ENCODE measurements at regions not wholly inside any gene's neighbourhood (a gene's known extent, or its start where the extent isn't known, plus 50 kb on each side); places are given as distances from the start of the nearest gene placed in this dataset.

GRCh38 chr2:224110811-224111210, 71.7 kb upstream of the SERPINE2 start:
- no peaks in the 10 kb centered on the region for H3K79me2 ChIP-seq (ENCODE audit: control insufficient read depth, insufficient read depth, low read length)
- H3K4me1 ChIP-seq (ENCODE audit: control insufficient read depth, extremely low read depth, insufficient read depth, low read length): peaks cover 7% of the 10 kb centered on the region
- H3K9me3 ChIP-seq (ENCODE audit: control insufficient read depth, insufficient read depth, low read depth, low read length): no peaks in the 10 kb centered on the region
- H3K4me3 ChIP-seq (replicated peaks in 1 of 4; ENCODE audit: control extremely low read depth in 1 of 4, insufficient read depth in 1 of 4, low read depth in 3 of 4, low read length in 4 of 4): no peak overlapping the region
- H4K20me1 ChIP-seq (ENCODE audit: control insufficient read depth, extremely low read depth, insufficient read depth, low read length): no peaks in the 10 kb centered on the region
- no peak overlapping the region for H3K4me2 ChIP-seq (ENCODE audit: extremely low read depth, insufficient read depth, low read length)
- no peak overlapping the region for H2AFZ ChIP-seq (ENCODE audit: low read length)
- DNase-seq (ENCODE audit: low read depth in 2 of 2): no peak
- H3K27ac ChIP-seq (ENCODE audit: insufficient read depth, low read length): peak overlapping the region; percentile 9
- TF ChIP-seq CTCF (conservative IDR thresholded peaks at IDR 0.05 in 1 of 2, IDR thresholded peaks at IDR 0.05 in 1 of 2; ENCODE audit: low read depth in 1 of 2, low read length in 2 of 2) (no peak), EZH2 (IDR thresholded peaks at IDR 0.05; ENCODE audit: low read length, missing control alignments) (no peak)
- H3K36me3 ChIP-seq (ENCODE audit: control insufficient read depth, insufficient read depth, low read length): no peaks in the 10 kb centered on the region
- H3K9ac ChIP-seq (ENCODE audit: insufficient read depth, low read length): no peak overlapping the region
- no peaks in the 10 kb centered on the region for H3K27me3 ChIP-seq (ENCODE audit: control insufficient read depth, insufficient read depth, low read length)

- Histone ChIP-seq H3K4me3 (replicated peaks in 1 of 4; ENCODE audit: control extremely low read depth in 1 of 4, insufficient read depth in 1 of 4, low read depth in 3 of 4, low read length in 4 of 4) (no peak overlapping the region), H3K36me3 (ENCODE audit: control insufficient read depth, insufficient read depth, low read length) (no peaks in the 10 kb centered on the region), H3K9me3 (ENCODE audit: control insufficient read depth, insufficient read depth, low read depth, low read length) (no peaks in the 10 kb centered on the region), H2AFZ (ENCODE audit: low read length) (no peak overlapping the region), H3K4me1 (ENCODE audit: control insufficient read depth, extremely low read depth, insufficient read depth, low read length) (peaks cover 7% of the 10 kb centered on the region), H4K20me1 (ENCODE audit: control insufficient read depth, extremely low read depth, insufficient read depth, low read length) (no peaks in the 10 kb centered on the region), H3K9ac (ENCODE audit: insufficient read depth, low read length) (no peak overlapping the region), H3K27me3 (ENCODE audit: control insufficient read depth, insufficient read depth, low read length) (no peaks in the 10 kb centered on the region), H3K4me2 (ENCODE audit: extremely low read depth, insufficient read depth, low read length) (no peak overlapping the region), H3K27ac (ENCODE audit: insufficient read depth, low read length) (no peak overlapping the region), H3K79me2 (ENCODE audit: control insufficient read depth, insufficient read depth, low read length) (no peaks in the 10 kb centered on the region)
- TF ChIP-seq EZH2 (IDR thresholded peaks at IDR 0.05; ENCODE audit: low read length, missing control alignments): no peak
- TF ChIP-seq CTCF (conservative IDR thresholded peaks at IDR 0.05 in 1 of 2, IDR thresholded peaks at IDR 0.05 in 1 of 2; ENCODE audit: low read depth in 1 of 2, low read length in 2 of 2): no peak
- DNase-seq (ENCODE audit: low read depth in 2 of 2): no peak
Observed at GRCh38 chr2:224109751-224110150, 70.7 kb upstream of the SERPINE2 start.

DNA sequence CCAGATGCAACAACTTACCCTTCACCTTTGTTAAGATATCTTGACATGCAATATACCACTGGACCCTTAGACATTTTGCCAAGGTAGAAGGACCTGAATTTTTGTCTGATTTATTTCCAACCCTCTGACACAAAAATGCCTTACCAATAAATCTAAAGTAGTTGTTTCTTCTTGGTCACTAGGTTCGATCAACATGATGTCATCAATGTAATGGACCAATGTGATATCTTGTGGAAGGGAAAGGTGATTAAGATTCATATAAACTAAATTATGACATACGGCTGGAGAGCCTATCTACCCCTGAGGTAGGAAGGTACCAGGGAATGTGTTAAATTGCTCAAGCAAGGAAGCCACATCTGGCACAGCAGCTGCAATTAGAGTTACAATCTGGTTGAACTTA, 67.7 kb upstream of the SERPINE2 start:
- no peak for DNase-seq (ENCODE audit: low read depth in 2 of 2)
- Histone ChIP-seq H3K27me3 (ENCODE audit: control insufficient read depth, insufficient read depth, low read length) (no peaks in the 10 kb centered on the region), H3K36me3 (ENCODE audit: control insufficient read depth, insufficient read depth, low read length) (no peaks in the 10 kb centered on the region), H2AFZ (ENCODE audit: low read length) (no peak overlapping the region), H3K9me3 (ENCODE audit: control insufficient read depth, insufficient read depth, low read depth, low read length) (no peaks in the 10 kb centered on the region), H3K79me2 (ENCODE audit: control insufficient read depth, insufficient read depth, low read length) (no peaks in the 10 kb centered on the region), H4K20me1 (ENCODE audit: control insufficient read depth, extremely low read depth, insufficient read depth, low read length) (no peaks in the 10 kb centered on the region), H3K9ac (ENCODE audit: insufficient read depth, low read length) (no peak overlapping the region), H3K4me3 (replicated peaks in 1 of 4; ENCODE audit: control extremely low read depth in 1 of 4, insufficient read depth in 1 of 4, low read depth in 3 of 4, low read length in 4 of 4) (no peak overlapping the region), H3K4me1 (ENCODE audit: control insufficient read depth, extremely low read depth, insufficient read depth, low read length) (peaks cover 14% of the 10 kb centered on the region), H3K4me2 (ENCODE audit: extremely low read depth, insufficient read depth, low read length) (no peak overlapping the region), H3K27ac (ENCODE audit: insufficient read depth, low read length) (no peak overlapping the region)
- TF ChIP-seq EZH2 (IDR thresholded peaks at IDR 0.05; ENCODE audit: low read length, missing control alignments): no peak
- TF ChIP-seq CTCF (conservative IDR thresholded peaks at IDR 0.05 in 1 of 2, IDR thresholded peaks at IDR 0.05 in 1 of 2; ENCODE audit: low read depth in 1 of 2, low read length in 2 of 2): no peak

Data from fibroblast of lung (primary cell).